IPS-20b (cell line): ENCODE measurements at regions not wholly inside any gene's neighbourhood (a gene's known extent, or its start where the extent isn't known, plus 50 kb on each side); places are given as distances from the start of the nearest gene placed in this dataset.

Experiments
- H3K27ac ChIP-seq: one replicate; pipeline ENCODE4 v1.5.1; 2013; ENCODE audit warnings: low read length
- H3K27me3 ChIP-seq: 2 replicates; pipeline ENCODE4 v1.6.1; 2013; ENCODE audit warnings: mild to moderate bottlenecking, low read length, inconsistent platforms; ENCODE audit not compliant: insufficient read depth
- H3K36me3 ChIP-seq: 2 replicates; pipeline ENCODE4 v1.6.1; 2013; ENCODE audit warnings: low read depth, mild to moderate bottlenecking, inconsistent platforms, low read length, moderate library complexity; ENCODE audit not compliant: insufficient read depth
- H3K4me1 ChIP-seq: 2 replicates; pipeline ENCODE4 v1.6.1; 2013; ENCODE audit warnings: mild to moderate bottlenecking, control low read depth, inconsistent platforms, low read length, moderate library complexity; ENCODE audit not compliant: insufficient read depth
- H3K4me3 ChIP-seq: 2 replicates; pipeline ENCODE4 v1.5.1; 2013; ENCODE audit warnings: mild to moderate bottlenecking, low read length, inconsistent platforms
- H3K9ac ChIP-seq: 2 replicates; pipeline ENCODE4 v1.6.1; 2013; ENCODE audit warnings: low read depth, mild to moderate bottlenecking, inconsistent platforms, low read length, moderate library complexity
- H3K9me3 ChIP-seq: 2 replicates; pipeline ENCODE4 v1.6.1; 2013; ENCODE audit warnings: mild to moderate bottlenecking, low read depth, low read length, inconsistent platforms; ENCODE audit not compliant: insufficient read depth

DNA sequence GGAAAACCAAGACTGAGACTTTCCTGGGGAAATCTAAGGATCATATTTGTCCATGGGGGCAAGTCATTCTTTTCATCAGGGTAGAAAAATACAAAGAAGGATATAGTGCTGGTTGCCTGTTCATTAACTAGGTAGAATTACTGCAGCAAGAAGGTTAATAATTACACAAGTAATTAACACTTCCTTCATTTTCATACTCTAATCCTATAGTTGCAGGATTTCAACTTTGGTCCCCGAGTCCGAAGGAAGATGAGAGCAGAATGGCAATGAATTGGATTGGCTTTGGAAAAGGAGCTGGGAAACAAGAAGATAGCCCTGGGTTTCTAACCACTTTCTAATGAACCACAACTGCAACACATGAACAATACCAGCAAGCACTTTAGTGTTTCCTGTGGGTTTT, 199.2 kb upstream of the ESRRG start:
- H3K27me3 ChIP-seq, result no peaks in the 10 kb centered on the region
- no peak overlapping the region for H3K4me3 ChIP-seq
- no peak overlapping the region for H3K9ac ChIP-seq
- no peaks in the 10 kb centered on the region for H3K9me3 ChIP-seq
- H3K4me1 ChIP-seq, result peaks cover 8% of the 10 kb centered on the region; the same call in 1 of the 2 replicates
- H3K36me3 ChIP-seq, result no peaks in the 10 kb centered on the region
- H3K27ac ChIP-seq, result no peak overlapping the region

DNA sequence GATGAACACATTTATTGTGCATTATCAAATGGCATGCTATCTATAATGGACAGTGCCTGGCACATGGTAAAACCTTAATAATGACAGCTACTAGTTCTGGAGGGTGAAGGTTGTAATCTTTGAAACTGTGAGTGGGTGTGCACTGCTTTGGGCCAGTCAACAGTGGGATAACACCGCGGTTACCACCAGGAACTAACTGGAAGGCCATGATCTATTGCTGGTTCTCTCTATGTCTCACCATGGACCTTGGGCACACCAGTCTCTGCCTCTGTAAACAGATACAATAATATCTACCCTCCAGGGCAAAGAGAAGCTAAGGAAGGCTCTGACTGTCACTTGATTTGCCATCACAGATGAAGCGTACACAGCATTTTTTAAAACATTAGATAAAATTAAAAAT, 198.6 kb upstream of the ESRRG start:
- peaks cover 4% of the 10 kb centered on the region; the same call in 1 of the 2 replicates for H3K4me1 ChIP-seq
- no peak overlapping the region for H3K9ac ChIP-seq
- H3K9me3 ChIP-seq, result no peaks in the 10 kb centered on the region
- H3K36me3 ChIP-seq, result no peaks in the 10 kb centered on the region
- no peak overlapping the region for H3K4me3 ChIP-seq
- H3K27me3 ChIP-seq, result no peaks in the 10 kb centered on the region
- no peak overlapping the region for H3K27ac ChIP-seq

DNA sequence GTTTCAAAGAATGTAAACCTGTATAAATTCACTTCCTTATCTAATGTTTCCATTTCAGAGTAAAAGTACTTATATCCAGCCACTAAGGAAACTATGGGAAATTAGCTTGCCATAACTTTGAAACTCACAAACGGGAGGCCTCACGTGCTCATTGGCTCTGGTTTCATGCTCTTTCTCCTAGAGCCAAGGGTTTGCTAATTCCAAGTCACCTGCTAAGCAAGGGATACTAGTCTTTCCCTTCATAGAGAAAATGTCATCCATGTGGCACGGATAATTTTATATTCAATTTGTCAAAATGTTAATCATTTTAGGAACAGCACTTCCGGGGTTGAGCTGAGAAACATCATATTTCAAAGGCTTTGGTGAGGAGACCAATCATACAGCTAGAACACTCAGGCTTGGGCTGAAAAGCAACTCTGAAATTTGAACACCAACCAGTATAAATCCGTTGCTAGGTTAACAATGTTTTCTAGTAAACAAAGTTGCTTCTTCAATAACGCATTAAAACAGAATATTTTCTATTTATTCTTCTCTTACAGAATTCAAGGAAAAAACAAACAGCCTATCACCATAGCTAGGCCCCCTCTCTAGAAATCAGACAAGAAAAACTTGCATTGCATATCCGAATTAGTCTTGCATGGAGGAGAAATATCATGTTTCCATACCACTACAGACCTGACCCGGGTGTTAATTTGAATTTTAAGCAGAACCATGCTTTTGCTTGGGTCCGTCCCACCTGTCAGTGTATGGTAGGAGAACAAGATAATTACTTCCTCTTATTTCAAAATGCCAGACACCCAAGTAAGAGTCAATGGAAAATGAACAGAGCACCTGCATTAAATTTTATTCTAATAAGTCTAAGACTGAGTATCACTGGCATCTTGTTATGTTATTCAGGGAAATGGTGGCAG, 196.1 kb upstream of the ESRRG start:
- Histone ChIP-seq H3K9me3 (no peaks in the 10 kb centered on the region), H3K27me3 (no peaks in the 10 kb centered on the region), H3K9ac (no peak overlapping the region), H3K27ac (no peak overlapping the region), H3K36me3 (no peaks in the 10 kb centered on the region), H3K4me1 (no peaks in the 10 kb centered on the region), H3K4me3 (no peak overlapping the region)

DNA sequence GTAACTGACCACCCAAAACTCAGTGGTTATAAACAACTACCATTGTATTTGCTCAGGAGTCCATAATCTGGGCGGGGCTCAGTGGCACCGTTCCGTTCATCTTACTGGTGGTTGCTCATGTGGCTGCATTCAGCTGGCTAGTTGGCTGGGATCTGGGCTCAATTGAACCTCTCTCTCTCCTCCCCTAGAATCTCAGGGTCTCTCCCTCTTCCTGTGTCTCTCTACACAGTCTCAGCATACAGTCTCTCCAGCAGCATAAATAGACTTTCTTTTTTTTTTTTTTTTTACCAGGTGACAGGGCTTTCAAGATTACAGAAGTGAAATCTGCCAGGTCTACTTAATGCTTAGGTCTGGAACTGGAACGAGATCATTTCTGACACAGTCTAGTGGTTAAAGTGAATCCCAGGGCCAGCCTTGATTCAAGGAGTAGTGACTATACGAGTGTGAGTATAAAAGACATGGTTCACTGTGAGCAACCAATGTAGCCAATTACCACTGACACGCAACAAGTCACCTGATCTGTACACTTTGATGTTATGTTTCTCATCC, 193.7 kb upstream of the ESRRG start:
- Histone ChIP-seq H3K4me3 (no peak overlapping the region), H3K9me3 (no peaks in the 10 kb centered on the region), H3K27ac (no peak overlapping the region), H3K4me1 (no peaks in the 10 kb centered on the region), H3K36me3 (no peaks in the 10 kb centered on the region), H3K9ac (no peak overlapping the region), H3K27me3 (no peaks in the 10 kb centered on the region)

DNA sequence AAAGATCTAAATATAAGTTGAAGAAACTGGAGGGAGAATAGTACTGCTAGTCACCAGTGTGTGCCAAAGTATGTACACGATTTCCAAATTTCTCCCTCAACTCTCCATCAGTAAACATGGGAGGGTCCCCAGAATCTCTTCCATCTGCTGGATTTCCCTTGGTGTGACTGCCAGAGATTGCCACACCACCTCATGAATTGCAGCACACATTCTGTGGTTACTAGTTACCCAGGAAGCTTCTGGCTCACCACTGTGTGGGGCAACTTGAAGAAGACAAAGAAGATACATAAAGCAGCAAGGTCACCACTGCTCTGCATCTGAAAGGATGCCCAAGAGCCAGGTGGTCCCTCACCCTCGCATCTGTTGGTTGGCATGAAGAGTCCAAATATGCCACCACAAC, 191.7 kb upstream of the ESRRG start:
- Histone ChIP-seq H3K4me3 (no peak overlapping the region), H3K36me3 (no peaks in the 10 kb centered on the region), H3K9me3 (no peaks in the 10 kb centered on the region), H3K27me3 (no peaks in the 10 kb centered on the region), H3K27ac (no peak overlapping the region), H3K9ac (no peak overlapping the region), H3K4me1 (no peaks in the 10 kb centered on the region)

DNA sequence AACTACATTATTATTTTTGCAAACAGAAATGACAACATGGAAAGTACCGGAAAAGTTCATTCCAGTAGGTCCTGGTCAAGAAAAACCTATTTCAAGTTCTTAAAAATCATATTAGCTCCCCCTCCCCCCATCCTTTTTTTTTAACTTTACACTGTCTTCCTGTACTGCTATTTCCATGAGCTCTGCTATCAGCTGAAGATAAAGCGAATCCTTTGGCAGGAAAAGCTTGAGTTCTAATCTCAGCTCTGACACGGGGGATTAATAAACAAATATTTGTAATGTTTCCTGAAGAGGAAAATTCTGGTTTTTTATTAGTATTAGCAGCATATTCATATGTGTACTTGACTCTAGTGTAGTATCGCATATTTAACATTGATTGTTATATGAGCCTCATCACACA, 190.7 kb upstream of the ESRRG start:
- Histone ChIP-seq H3K4me3 (no peak overlapping the region), H3K9ac (no peak overlapping the region), H3K4me1 (no peaks in the 10 kb centered on the region), H3K27me3 (no peaks in the 10 kb centered on the region), H3K9me3 (no peaks in the 10 kb centered on the region), H3K36me3 (no peaks in the 10 kb centered on the region), H3K27ac (no peak overlapping the region)

DNA sequence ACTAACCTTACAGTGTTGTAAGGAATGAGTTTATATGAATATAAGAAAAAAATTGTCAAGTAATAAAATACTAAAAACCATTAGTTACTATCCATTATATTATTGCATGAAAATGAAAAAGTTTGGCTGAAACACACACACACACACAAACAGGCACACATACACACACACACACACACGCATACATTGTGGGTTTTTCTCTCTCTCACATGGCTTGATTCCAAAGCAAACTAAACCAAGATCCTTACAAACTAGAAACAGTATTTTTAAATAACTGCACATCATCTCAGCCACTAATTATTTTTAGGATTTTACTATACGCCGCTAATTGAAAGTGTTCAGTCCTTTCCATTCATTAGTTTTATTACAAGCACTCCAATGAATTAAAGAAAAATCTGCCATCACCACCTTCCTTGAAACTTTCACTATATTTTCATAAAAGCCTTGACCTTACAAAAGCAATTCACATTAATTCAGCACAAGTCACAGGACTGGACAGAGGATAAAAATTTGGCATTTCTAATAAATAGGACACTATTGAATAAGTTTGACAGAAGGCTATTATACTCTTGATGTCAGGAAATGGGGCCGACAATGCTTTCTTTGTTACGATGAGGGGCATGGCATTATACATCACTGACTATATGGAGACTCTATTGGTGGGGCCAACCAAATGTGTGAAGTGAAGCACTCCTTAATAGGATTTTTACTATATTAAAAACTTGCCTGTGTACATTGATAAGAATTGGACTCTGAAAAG, 187.0 kb upstream of the ESRRG start:
- H3K9me3 ChIP-seq, result no peaks in the 10 kb centered on the region
- H3K27me3 ChIP-seq, result no peaks in the 10 kb centered on the region
- no peaks in the 10 kb centered on the region for H3K36me3 ChIP-seq
- no peak overlapping the region for H3K4me3 ChIP-seq
- H3K4me1 ChIP-seq, result no peaks in the 10 kb centered on the region
- H3K27ac ChIP-seq, result no peak overlapping the region
- no peak overlapping the region for H3K9ac ChIP-seq

DNA sequence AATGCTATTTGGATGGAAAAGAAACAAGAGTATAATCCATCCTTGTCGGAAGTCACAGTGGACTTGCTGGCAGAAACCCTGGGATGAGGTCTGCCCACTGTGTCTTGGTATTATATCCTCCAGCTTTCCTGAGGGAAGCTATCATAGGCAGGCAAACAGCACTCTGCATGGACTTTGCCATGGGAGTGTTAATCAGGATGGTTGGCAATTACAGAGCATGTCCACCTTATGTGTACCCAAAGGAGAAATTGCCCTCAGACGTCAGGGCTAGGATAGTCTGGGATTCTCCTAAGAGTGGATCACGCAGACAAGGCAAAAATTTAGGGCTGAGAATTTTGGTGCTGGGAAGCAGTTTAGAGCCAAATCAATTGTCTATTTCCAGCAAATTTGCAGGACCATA, 184.9 kb upstream of the ESRRG start:
- H3K36me3 ChIP-seq, result no peaks in the 10 kb centered on the region
- H3K27ac ChIP-seq, result no peak overlapping the region
- peaks cover 9% of the 10 kb centered on the region; the same call in 1 of the 2 replicates for H3K4me1 ChIP-seq
- no peak overlapping the region for H3K9ac ChIP-seq
- H3K4me3 ChIP-seq, result no peak overlapping the region
- H3K27me3 ChIP-seq, result no peaks in the 10 kb centered on the region
- no peaks in the 10 kb centered on the region for H3K9me3 ChIP-seq

DNA sequence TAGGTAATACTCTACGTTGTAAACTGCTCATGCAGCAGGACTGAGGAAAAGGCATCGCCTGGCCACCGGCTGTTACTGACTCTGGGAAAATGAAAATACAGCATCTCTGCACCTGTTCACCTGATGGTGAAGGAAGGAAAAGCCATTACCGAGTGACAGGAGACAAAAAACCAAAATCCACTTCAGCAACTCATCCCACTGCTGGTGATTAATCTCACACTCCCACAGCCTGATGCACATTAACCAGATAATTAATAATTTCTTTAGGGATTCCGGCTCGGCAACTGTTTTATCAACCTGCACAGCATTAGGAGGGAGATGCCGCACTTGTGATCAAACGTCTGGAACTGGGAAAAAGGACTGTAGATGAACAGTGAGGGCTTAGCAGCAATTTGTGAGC, 183.9 kb upstream of the ESRRG start:
- no peak overlapping the region for H3K4me3 ChIP-seq
- no peaks in the 10 kb centered on the region for H3K36me3 ChIP-seq
- H3K27me3 ChIP-seq, result no peaks in the 10 kb centered on the region
- H3K4me1 ChIP-seq, result peaks cover 9% of the 10 kb centered on the region; the same call in 1 of the 2 replicates
- no peak overlapping the region for H3K27ac ChIP-seq
- no peaks in the 10 kb centered on the region for H3K9me3 ChIP-seq
- no peak overlapping the region for H3K9ac ChIP-seq

DNA sequence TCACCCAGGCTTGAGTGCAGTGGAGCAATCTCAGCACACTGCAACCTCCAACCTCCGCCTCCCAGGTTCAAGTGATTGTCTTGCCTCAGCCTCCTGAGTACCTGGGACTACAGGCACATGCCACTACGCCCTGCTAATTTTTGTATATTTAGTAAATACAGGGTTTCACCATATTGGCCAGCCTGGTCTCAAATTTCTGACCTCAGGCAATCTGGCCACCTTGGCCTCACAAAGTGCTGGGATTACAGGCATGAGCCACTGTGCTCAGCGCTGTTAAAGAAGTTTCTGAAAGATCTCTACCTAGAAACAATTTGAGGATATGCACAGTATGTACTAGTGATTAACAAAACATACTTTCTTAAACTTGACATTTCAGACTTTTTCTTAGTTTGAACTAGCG, 182.6 kb upstream of the ESRRG start:
- Histone ChIP-seq H3K4me3 (no peak overlapping the region), H3K9me3 (no peaks in the 10 kb centered on the region), H3K27ac (no peak overlapping the region), H3K4me1 (peaks cover 9% of the 10 kb centered on the region; the same call in 1 of the 2 replicates), H3K36me3 (no peaks in the 10 kb centered on the region), H3K27me3 (no peaks in the 10 kb centered on the region), H3K9ac (no peak overlapping the region)

DNA sequence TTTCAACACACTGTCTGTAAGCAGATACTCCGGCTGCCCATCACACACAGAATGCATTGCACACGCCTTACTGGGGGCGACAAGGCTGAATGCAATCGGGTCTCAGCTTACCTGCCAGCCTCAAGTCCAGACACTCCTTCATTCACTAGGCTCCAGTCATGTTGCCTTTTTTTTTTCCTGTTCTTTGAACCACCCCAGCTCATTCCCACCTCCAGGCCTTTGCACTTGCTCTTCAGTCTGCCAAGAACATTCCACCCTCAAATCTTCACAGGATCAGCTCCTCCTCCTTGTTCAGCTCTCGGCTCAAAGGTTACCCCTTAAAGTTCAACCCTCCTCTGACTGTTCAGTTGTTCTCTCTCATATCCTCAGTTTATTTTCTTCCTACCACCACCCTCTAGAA, 181.9 kb upstream of the ESRRG start:
- Histone ChIP-seq H3K27ac (no peak overlapping the region), H3K9me3 (no peaks in the 10 kb centered on the region), H3K27me3 (no peaks in the 10 kb centered on the region), H3K4me1 (peaks cover 9% of the 10 kb centered on the region; the same call in 1 of the 2 replicates), H3K4me3 (no peak overlapping the region), H3K9ac (no peak overlapping the region), H3K36me3 (no peaks in the 10 kb centered on the region)
